Endometrium (tissue), 2 donors: ENCODE measurements at regions not wholly inside any gene's neighbourhood (a gene's known extent, or its start where the extent isn't known, plus 50 kb on each side); places are given as distances from the start of the nearest gene placed in this dataset.

Experiments used
- FAIRE-seq: peaks from 2 replicates; lab custom pipeline; 2012; peaks lifted over from hg19 to GRCh38; lab: Jason Lieb, UNC
- donor health status: control.
- donor health status: control.

- no peak for FAIRE-seq
These were observed 223.4 kb upstream of the IL12A start for GRCh38 chr3:159765030-159765859.

DNA sequence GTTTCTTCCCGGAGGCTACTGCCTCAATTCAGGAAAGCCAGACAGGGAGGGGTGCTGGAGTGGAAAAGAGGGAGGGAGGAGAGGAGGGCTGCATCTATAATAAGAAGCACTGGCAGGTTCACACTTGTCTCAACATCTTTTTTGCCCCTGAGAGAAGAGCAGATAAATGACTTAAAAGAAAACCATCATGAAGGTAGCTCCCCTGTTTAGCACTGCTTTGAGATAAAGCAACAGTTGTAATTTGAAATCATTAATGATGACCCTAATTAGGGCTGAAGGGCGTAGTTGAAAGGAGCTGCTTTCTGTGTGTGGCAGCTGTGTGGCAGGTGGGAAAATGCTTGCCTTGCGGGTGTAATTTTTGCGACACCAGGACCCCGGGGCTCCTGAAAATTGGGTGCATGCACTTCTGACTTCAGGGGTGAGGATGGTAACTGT lies 222.8 kb upstream of the IL12A start:
- no peak for FAIRE-seq

DNA sequence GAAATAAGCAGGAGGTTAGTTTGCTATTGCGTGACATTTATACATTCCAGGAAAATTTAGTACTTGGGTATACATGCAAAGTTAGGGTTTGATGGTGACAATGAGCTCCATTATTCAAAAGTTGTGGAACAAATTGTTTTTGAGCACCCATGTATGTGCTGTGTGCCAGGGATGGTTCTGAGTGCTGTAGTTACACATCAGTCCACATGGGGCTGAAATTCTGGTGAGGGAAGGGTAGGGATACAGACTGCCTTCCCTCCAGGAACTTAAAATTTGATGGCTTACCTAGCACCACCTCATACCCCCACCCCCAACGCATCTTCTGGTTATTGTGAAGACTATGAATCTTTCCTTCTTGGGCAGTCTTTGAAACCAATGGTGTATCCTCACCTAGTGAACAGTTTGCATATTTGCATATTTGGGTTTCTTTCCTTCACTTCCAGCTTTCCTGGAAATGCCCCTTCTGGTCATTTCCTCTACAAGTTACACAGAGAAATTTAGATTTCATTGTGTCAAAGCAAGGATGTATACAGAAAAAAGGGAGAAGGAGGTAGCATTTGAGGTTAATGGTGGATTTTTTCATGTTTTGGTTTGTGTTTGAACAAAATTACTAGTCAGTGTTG lies 222.0 kb upstream of the IL12A start:
- FAIRE-seq = no peak

- no peak for FAIRE-seq
These were observed 217.6 kb upstream of the IL12A start for GRCh38 chr3:159770998-159771397.

DNA sequence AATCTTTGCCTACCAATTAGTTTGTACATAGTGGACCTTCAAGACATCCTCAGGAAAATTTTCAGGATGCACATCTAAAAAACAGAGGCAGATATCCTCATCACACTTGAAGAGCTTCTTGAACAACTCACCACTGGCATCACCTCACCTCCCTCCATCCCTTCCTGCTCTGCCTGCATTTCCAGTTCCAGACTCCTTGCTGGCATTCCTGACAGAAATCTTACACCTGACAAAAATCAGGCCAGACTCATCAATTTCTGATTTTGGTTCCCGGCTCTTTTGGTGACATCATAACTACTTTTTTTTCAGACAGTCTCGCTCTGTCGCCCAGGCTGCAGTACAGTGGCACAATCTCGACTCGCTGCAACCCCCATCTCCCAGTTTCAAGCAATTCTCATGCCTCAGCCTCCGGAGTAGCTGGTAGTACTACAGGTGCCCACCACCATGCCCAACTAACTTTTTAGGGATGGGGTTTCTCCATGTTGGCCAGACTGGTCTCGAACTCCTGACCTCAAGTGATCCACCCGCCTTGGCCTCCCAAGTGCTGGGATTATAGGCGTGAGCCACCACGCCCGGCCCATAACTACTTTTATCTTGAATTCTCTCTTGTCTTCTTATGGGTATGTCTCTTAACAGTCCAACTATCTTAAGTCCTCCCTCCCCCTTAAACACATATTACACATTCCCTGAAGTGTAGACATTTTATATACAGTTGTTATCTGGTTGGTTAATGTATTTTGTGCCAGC lies 216.6 kb upstream of the IL12A start:
- no peak for FAIRE-seq

DNA sequence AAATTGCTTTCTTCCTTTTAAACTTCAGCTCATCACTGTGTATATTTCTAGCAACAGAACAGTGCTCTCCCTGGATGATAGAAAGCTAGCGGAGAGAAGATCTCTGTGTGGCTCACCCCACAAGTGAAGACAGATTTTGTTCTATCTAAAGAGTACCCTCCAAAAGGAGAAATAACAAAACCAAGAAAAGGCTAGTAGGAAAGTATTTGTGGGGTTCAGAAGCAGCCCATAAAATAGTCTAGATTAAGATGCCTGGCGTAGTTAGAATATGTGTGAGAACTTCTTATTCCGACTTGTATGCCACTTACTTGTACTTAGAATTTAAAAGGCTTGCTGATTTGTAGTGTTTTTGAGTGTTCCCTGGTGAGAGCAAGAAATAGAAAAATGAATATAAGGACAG lies 214.9 kb upstream of the IL12A start:
- no peak for FAIRE-seq

- peak; percentile 78 for FAIRE-seq
These were observed 213.2 kb upstream of the IL12A start for GRCh38 chr3:159775372-159775961.

DNA sequence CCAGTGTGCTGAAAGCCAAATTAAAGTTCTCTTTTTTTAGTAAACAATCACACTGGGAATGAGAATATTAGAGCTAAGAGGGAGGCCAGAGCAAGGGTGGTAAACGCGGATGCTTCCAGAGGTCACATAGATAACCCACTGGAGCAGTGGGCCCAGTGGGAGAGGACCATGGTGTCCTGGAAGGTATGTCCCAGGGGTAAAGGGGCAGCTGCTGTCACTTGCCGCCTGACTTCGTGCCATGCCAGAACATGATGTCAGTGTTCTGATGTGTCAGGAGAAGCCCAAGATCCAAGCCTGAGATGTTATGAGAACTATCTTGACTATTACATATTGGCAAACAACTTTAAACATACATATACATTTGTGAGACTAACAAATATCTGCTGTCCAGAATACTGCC lies 211.9 kb upstream of the IL12A start:
- no peak for FAIRE-seq

GRCh38 chr3:159779883-159780282 lies 208.8 kb upstream of the IL12A start:
- no peak for FAIRE-seq

GRCh38 chr3:159781867-159782266 lies 206.8 kb upstream of the IL12A start:
- no peak for FAIRE-seq

DNA sequence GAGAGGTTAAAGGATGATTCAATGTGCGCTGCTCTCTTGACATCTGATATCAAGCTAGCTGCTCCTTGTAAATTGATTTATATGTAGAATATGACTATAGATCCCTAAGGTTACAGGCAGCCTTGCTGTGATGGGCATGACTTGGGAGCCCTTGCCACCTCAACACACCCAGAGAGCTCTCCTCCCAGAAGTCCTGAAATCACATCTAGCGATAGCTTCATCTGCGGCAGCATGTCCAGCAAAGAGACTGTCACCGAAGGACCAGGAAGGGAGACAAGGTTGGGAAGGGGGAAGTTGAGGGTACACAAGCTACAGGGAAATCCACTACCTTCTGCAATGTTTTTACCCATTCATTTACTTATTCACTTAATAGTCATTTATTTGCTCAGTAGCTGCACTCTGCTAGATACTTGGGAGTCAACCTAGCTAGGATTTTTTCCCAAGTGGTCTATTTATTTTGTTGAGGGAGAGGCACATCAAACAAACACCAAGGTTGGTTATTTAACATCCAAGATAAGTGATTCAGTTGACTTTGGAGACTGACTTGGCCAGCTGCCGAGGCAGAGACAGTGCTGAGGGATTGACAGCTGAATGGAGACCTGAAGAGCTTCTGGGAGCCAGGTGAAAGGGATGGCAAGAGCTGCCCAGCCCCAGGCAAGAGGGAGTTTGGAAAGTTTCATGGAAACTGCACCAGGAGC lies 205.8 kb upstream of the IL12A start:
- no peak for FAIRE-seq

- FAIRE-seq = no peak
These were observed 204.6 kb upstream of the IL12A start for GRCh38 chr3:159783780-159784742.

DNA sequence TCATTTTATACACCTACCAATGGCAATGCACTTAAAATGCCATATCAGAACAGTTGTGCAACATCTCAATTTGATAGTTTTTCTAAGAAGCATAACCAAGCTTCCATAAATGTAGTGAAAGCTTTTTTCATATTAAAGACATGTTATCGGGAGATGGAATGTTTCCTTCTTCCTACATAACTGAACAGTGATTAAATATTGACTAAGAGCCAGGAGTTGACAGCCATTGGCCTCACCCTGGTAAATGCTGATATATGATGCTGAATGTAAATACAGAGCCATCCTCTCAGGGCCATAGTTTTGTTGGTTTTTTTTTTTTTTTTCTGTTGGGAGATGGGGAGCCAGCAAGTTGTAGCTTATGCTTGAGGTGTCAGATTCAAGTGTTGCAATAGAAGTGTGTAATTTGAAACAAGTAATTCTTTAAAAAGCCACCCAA lies 203.3 kb upstream of the IL12A start:
- no peak for FAIRE-seq

GRCh38 chr3:159786489-159787177 lies 202.0 kb upstream of the IL12A start:
- no peak for FAIRE-seq

DNA sequence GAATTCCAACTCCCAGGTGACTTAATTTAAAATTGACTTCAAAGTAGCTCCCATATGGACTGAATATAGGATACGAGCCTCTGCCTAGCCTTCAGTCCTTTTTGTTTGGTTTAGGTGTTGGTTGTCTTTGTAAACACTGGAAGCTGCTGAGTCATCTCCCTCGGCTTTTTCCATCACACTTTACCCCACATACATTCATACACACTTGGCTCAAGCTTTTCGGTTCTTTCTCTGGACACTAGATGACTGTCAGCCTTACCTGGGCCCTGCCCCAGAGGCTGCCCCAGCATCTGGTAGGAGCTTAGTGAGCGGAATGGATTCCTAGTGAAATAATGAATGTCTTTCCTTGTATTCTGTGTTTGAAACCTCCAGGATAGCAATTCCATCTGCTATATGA lies 201.5 kb upstream of the IL12A start:
- FAIRE-seq = no peak

- no peak for FAIRE-seq
These were observed 200.8 kb upstream of the IL12A start for GRCh38 chr3:159787794-159788205.

- no peak for FAIRE-seq
These were observed 200.3 kb upstream of the IL12A start for GRCh38 chr3:159788291-159788690.

DNA sequence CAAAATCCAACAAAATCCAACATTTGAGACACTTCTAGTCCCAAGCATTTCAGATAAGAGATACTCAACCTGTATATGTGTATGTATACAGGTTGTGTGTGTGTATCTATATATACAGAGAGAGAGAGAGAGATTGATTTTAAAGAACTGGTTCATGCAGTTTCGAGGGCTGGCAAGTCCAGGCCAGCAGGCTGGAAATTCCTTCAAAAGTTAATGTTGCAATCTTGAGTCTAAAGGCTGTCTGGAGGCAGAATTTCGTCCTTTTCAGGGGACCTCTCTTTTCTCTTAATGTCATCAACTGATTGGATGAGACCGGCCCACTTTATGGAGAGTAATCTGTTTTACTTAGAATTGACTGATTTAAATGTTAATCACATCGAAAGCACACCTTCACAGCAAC lies 199.6 kb upstream of the IL12A start:
- no peak for FAIRE-seq

DNA sequence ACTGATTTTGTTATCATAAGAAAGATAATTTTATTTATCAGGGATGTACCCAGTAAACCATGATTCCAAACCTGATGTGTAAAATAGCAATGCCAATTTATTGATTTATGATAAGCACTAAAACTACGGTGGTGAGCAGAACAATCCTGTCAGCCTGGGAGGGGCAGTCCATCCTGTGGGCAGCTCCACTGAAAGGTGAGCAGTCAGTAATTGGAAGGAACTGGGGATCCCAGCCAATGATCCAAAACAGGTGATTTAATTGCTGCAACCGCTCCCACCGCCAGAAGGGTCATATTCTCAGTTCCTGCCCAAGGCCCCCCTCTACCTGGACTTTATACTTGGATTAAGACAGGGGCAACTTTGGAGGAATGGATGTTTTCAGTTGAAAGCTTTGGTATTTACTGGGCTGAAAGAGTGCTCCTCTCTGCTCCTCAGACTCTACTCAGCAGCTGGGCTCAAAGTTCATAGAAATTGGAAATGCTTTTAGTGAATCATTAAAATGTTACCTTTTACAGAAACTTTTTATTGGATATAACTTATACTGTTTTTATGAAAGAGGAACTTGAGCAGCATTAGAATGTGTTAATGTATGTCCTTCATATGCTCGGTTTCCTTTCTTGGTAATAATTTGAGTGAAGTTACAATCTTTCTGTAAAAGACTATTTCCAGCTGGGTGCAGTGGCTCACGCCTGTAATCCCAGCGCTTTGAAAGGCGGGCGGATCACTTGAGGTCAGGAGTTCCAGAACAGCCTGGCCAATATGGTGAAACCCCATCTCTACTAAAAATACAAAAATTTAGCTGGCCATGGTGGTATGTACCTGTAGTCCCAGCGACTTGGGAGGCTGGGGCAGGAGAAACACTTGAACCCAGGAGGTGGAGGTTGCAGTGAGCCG lies 198.6 kb upstream of the IL12A start:
- FAIRE-seq = no peak
